Limb (tissue), 2 donors: ENCODE measurements at regions not wholly inside any gene's neighbourhood (a gene's known extent, or its start where the extent isn't known, plus 50 kb on each side); places are given as distances from the start of the nearest gene placed in this dataset.

ENCODE experiments used
- DNase-seq, 2 donors: peaks; one replicate each; pipeline ENCODE4 v3.0.0-alpha.2; 2016; ENCODE audit errors: extremely low spot score in 2 of 2

GRCh38 chr12:115228434-115228833, 544.5 kb upstream of the TBX3 start:
- DNase-seq, result no peak

GRCh38 chr12:115227137-115227615, 543.2 kb upstream of the TBX3 start:
- DNase-seq, result no peak

- DNase-seq, result no peak
Measured at GRCh38 chr12:115225845-115226244, 541.9 kb upstream of the TBX3 start.

- DNase-seq, result no peak
Measured at GRCh38 chr12:115223991-115224390, 540.0 kb upstream of the TBX3 start.

GRCh38 chr12:115223322-115223721, 539.3 kb upstream of the TBX3 start:
- no peak for DNase-seq

- DNase-seq, result no peak
Measured at GRCh38 chr12:115222220-115222619, 538.2 kb upstream of the TBX3 start.

GRCh38 chr12:115216301-115216700, 532.3 kb upstream of the TBX3 start:
- DNase-seq, result no peak

GRCh38 chr12:115215544-115215943, 531.6 kb upstream of the TBX3 start:
- DNase-seq, result no peak

GRCh38 chr12:115213538-115214016, 529.6 kb upstream of the TBX3 start:
- peak; percentile 53 to 86 for DNase-seq

- no peak for DNase-seq
Measured at GRCh38 chr12:115213118-115213517, 529.1 kb upstream of the TBX3 start.

GRCh38 chr12:115212356-115212755, 528.4 kb upstream of the TBX3 start:
- DNase-seq, result no peak

- DNase-seq, result no peak
Measured at GRCh38 chr12:115210533-115211252, 526.7 kb upstream of the TBX3 start.

- no peak for DNase-seq
Measured at GRCh38 chr12:115209230-115209629, 525.3 kb upstream of the TBX3 start.

GRCh38 chr12:115208098-115208497, 524.1 kb upstream of the TBX3 start:
- DNase-seq, result no peak

- no peak for DNase-seq
Measured at GRCh38 chr12:115207216-115207915, 523.4 kb upstream of the TBX3 start.

- DNase-seq, result no peak
Measured at GRCh38 chr12:115206801-115207200, 522.8 kb upstream of the TBX3 start.

- no peak for DNase-seq
Measured at GRCh38 chr12:115205755-115206308, 521.9 kb upstream of the TBX3 start.

GRCh38 chr12:115204957-115205754, 521.2 kb upstream of the TBX3 start:
- DNase-seq, result no peak

GRCh38 chr12:115203701-115204100, 519.7 kb upstream of the TBX3 start:
- DNase-seq, result peak in 1 of 2 donors; percentile 53

- no peak for DNase-seq
Measured at GRCh38 chr12:115201966-115202365, 518.0 kb upstream of the TBX3 start.

GRCh38 chr12:115199831-115200230, 515.9 kb upstream of the TBX3 start:
- DNase-seq, result no peak

- DNase-seq, result no peak
Measured at GRCh38 chr12:115194857-115195256, 510.9 kb upstream of the TBX3 start.
